ENCODE measurements at regions not wholly inside any gene's neighbourhood (a gene's known extent, or its start where the extent isn't known, plus 50 kb on each side); places are given as distances from the start of the nearest gene placed in this dataset.

DNA sequence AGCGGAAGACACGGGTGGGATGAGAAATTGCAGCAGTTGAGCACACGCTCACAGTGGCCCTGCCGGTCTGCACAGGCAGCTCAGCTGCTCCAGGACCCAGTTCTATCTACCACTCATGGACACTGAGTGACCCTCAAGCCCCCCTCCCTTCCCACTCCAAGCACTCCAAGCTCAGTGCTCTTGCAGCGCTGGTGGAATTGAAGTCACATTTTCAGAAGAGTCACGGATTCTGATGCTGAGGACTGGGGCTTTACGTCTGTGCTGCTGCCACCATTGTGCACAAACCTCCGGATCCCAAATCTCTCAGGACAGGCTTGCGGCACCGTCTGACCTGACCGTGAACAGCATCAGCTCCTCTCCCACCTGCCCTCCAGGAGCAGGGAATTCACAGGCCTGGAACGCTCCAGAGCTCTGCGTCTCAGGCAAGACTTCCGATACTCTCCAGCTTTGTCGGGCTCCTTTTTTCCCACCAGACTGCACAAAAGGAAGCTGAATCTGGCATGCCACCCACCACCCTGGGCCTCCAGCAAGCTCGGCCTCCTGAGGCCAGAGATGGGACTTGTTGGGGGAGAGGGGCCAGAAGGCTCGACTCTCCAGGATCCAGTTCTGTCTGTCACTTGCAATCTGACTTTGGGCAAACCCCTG, 213.1 kb upstream of the RTL1 start:
- TF ChIP-seq POLR2AphosphoS5 (IDR thresholded peaks at IDR 0.05; ENCODE audit: low read depth, low read length) = no peak
- TF ChIP-seq POLR2A (IDR thresholded peaks at IDR 0.05; ENCODE audit: low read depth, low read length) = no peak
- TF ChIP-seq PAX5 (IDR thresholded peaks at IDR 0.05; ENCODE audit: insufficient read depth, low read length, severe bottlenecking) = no peak
- no peak for TF ChIP-seq SPI1 (IDR thresholded peaks at IDR 0.05; ENCODE audit: low read depth, low read length)
- TF ChIP-seq TAF1 (IDR thresholded peaks at IDR 0.05; ENCODE audit: low read depth, low read length) = no peak
- no peak for TF ChIP-seq POU2F2 (IDR thresholded peaks at IDR 0.05; ENCODE audit: low read depth, low read length)
- no peak for DNase-seq (ENCODE audit: insufficient read length, low spot score)
- FAIRE-seq = no peak

DNA sequence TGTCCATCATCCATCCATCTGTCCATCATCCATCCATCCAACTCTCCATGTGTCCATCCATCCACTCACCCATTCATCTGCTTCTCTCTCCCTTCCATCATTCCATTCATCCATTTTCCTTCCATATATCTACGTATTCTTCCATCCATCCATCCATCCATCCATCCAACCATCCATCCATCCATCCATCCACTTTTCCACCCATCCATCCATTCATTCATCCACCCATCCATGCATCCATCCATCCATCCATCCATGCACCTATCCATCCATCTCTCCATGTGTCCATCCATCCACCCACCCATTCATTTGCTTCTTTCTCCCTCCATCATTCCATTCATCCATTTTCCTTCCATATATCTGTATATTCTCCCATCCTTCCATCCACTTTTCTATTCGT, 214.0 kb upstream of the RTL1 start:
- TF ChIP-seq SPI1 (IDR thresholded peaks at IDR 0.05; ENCODE audit: low read depth, low read length) = no peak
- no peak for TF ChIP-seq POU2F2 (IDR thresholded peaks at IDR 0.05; ENCODE audit: low read depth, low read length)
- no peak for TF ChIP-seq PAX5 (IDR thresholded peaks at IDR 0.05; ENCODE audit: insufficient read depth, low read length, severe bottlenecking)
- no peak for TF ChIP-seq TAF1 (IDR thresholded peaks at IDR 0.05; ENCODE audit: low read depth, low read length)
- TF ChIP-seq POLR2AphosphoS5 (IDR thresholded peaks at IDR 0.05; ENCODE audit: low read depth, low read length) = no peak
- DNase-seq (ENCODE audit: insufficient read length, low spot score) (no peak), FAIRE-seq (no peak)

DNA sequence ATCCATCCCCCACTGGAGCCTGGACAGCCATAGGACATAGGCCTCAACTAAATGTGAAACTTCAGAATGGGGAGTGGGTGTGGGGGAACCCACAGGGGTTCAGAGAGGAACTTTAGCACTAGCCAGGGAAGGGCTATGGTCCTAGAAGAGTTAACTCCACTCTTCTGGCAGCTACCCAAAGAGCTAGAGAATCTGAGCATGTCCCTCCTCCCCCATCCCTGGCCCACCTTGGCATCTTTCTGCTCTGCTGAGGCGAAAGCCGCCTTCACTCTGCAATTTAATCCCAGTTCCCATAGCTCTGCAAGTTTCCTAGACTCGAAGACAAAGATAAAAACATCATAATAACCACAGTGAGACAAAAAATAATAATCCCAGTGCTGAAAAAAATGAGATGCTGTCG, 214.7 kb upstream of the RTL1 start:
- TF ChIP-seq POLR2AphosphoS5 (IDR thresholded peaks at IDR 0.05; ENCODE audit: low read depth, low read length) (no peak), PAX5 (IDR thresholded peaks at IDR 0.05; ENCODE audit: insufficient read depth, low read length, severe bottlenecking) (no peak), POLR2A (IDR thresholded peaks at IDR 0.05; ENCODE audit: low read depth, low read length) (no peak), SPI1 (IDR thresholded peaks at IDR 0.05; ENCODE audit: low read depth, low read length) (no peak), TAF1 (IDR thresholded peaks at IDR 0.05; ENCODE audit: low read depth, low read length) (no peak), POU2F2 (IDR thresholded peaks at IDR 0.05; ENCODE audit: low read depth, low read length) (no peak)
- DNase-seq (ENCODE audit: insufficient read length, low spot score) (no peak), FAIRE-seq (no peak)

DNA sequence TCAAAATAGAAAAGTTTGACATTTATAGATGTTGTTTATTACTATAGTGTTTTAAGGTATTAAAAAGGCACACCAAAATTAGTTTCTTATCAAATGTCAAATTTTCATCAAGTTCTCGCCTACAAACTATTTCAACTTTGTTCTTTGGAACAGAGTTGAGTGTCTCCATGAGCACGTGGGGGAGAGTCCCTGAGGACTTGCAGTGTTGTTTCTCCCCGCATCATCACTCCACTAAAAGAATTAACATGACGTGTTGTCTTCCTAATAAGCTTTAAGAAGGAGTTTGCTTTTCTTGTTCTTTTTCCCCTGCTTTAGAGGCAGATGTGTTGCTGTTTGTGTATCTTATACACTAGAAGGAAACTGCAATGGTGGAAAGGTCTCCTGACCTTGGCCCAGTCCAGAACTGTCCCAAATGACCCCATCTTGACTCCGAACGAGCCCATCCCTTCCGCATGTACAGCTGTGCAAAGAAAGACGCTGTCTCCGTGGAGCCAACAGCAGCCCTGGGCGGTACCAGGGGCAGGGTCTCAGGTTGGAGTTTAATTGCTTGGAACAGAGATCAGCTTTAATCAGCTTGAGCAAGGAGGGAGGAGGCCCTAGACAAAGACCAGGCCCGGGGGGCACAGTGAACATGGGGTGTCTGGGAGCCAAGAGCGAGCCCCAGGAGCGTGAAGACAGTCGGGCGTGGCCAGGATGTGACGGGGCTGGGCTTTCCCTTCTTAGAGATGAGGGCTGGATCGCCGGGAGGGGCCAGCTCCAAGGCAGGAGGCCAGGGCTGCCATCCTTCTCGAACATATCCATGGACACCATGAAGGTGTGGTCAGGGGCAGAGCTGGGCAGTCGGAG, 215.4 kb upstream of the RTL1 start:
- DNase-seq (ENCODE audit: insufficient read length, low spot score) = no peak
- no peak for FAIRE-seq
- no peak for TF ChIP-seq POLR2A (IDR thresholded peaks at IDR 0.05; ENCODE audit: low read depth, low read length)
- TF ChIP-seq POU2F2 (IDR thresholded peaks at IDR 0.05; ENCODE audit: low read depth, low read length) = no peak
- TF ChIP-seq TAF1 (IDR thresholded peaks at IDR 0.05; ENCODE audit: low read depth, low read length) = no peak
- no peak for TF ChIP-seq SPI1 (IDR thresholded peaks at IDR 0.05; ENCODE audit: low read depth, low read length)
- no peak for TF ChIP-seq PAX5 (IDR thresholded peaks at IDR 0.05; ENCODE audit: insufficient read depth, low read length, severe bottlenecking)
- no peak for TF ChIP-seq POLR2AphosphoS5 (IDR thresholded peaks at IDR 0.05; ENCODE audit: low read depth, low read length)

DNA sequence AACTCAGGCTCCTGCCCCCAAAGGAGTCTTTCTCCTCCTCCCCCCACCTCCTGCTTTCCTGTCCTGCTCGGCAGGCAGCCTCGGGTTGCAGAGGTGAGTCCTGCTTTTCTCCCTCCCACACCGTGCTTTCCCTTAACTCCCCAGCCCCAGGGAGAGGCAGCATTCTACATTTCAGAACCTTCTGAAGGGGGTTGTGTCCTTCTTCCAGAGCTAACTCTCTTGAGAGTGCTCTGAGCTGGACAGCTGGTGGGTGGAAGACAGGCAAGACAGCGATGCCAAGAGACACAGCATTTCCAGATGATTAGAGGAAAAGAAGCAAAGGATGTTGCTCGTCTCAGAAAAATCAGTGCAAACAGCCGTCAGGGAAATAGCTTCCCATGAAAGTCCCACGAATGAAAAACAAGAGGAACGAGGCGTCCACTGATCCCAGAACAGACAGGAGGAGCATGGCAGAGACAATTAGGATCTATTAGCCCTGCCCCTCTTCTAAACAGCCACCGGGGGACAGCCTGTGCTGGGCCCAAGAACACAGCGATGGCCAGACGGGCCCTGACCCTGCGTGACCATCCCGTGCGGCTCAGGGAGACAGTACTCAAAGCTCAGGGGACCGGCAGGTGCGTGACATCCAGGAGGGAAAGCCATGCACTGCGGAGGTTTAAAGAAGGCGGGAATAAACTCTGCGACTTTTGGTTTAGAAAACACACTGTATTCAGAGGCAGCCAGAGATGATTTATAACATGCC, 216.5 kb upstream of the RTL1 start:
- DNase-seq (ENCODE audit: insufficient read length, low spot score) (no peak), FAIRE-seq (no peak)
- no peak for TF ChIP-seq SPI1 (IDR thresholded peaks at IDR 0.05; ENCODE audit: low read depth, low read length)
- no peak for TF ChIP-seq TAF1 (IDR thresholded peaks at IDR 0.05; ENCODE audit: low read depth, low read length)
- no peak for TF ChIP-seq POU2F2 (IDR thresholded peaks at IDR 0.05; ENCODE audit: low read depth, low read length)
- no peak for TF ChIP-seq POLR2A (IDR thresholded peaks at IDR 0.05; ENCODE audit: low read depth, low read length)
- no peak for TF ChIP-seq PAX5 (IDR thresholded peaks at IDR 0.05; ENCODE audit: insufficient read depth, low read length, severe bottlenecking)
- TF ChIP-seq POLR2AphosphoS5 (IDR thresholded peaks at IDR 0.05; ENCODE audit: low read depth, low read length) = no peak

GRCh38 chr14:101120641-101121507, 217.4 kb upstream of the RTL1 start:
- no peak for DNase-seq (ENCODE audit: insufficient read length, low spot score)
- no peak for TF ChIP-seq POU2F2 (IDR thresholded peaks at IDR 0.05; ENCODE audit: low read depth, low read length)
- TF ChIP-seq SPI1 (IDR thresholded peaks at IDR 0.05; ENCODE audit: low read depth, low read length) = no peak
- TF ChIP-seq PAX5 (IDR thresholded peaks at IDR 0.05; ENCODE audit: insufficient read depth, low read length, severe bottlenecking) = no peak
- FAIRE-seq = no peak

GRCh38 chr14:101121508-101122139, 218.1 kb upstream of the RTL1 start:
- DNase-seq (ENCODE audit: insufficient read length, low spot score) (no peak), FAIRE-seq (no peak)
- TF ChIP-seq TAF1 (IDR thresholded peaks at IDR 0.05; ENCODE audit: low read depth, low read length) (no peak), POLR2AphosphoS5 (IDR thresholded peaks at IDR 0.05; ENCODE audit: low read depth, low read length) (no peak), PAX5 (IDR thresholded peaks at IDR 0.05; ENCODE audit: insufficient read depth, low read length, severe bottlenecking) (no peak), SPI1 (IDR thresholded peaks at IDR 0.05; ENCODE audit: low read depth, low read length) (no peak), POLR2A (IDR thresholded peaks at IDR 0.05; ENCODE audit: low read depth, low read length) (no peak), POU2F2 (IDR thresholded peaks at IDR 0.05; ENCODE audit: low read depth, low read length) (no peak)
